ENCODE measurements at regions not wholly inside any gene's neighbourhood (a gene's known extent, or its start where the extent isn't known, plus 50 kb on each side); places are given as distances from the start of the nearest gene placed in this dataset.
A peak's percentile ranks its signal among the peaks of the same experiment; 100 is the strongest.

DNA sequence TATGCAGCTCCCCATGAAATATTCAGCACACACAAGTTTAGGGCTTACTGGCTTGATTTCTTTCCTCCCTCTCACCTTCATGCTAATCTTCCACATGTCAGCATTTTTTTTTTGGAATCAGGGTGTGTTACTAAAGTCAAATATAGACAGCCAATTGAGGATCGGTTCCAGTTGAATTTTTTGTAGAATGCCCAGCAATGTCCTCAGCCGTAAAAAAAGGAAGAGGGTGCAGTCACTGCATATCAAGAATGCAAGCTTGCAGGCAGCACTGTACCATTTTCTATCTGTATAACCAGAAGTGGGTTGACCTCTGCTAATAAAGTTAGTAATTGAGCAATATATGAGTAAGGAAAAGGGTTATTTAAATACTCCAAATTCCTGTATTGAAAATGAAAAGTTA is 51.4 kb upstream of the CHMP2B start:
- peak; percentile 34 for DNase-seq

DNA sequence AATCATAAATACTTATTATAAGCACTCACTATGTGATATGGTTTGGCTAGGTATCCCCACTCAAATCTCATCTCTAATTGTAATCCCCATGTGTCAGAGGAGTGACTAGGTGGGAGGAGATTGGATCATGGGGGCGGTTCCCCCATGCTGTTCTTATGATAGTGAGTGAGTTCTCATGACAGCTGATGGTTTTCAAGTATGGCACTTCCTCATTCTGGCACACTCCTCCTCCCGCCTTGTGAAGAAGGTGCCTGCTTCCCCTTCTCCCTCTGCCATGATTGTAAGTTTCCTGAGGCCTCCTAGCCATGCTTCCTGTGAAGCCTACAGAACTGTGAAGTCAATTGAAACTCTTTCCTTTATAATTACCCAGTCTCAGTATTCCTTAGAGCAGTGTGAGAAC is 53.3 kb upstream of the CHMP2B start:
- DNase-seq = no peak

DNA sequence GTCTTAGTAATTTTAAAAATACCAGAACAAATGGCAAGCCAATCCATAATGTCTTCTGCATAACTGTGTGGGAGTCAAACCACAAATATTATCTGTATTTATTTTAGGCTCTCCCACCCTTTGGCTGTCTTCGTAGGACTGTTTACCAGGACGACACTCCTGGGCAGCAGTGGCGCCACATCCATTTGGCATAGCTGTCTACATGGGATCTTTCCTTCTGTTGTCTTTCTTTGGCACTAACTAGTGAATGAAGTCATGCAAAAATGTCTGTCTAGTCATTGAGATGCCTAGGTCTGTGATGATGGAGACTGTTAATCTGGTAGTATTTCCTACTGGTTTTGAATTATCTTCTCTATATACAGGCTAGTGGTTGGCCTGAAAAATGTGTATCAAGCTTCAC is 54.0 kb upstream of the CHMP2B start:
- no peak for DNase-seq

DNA sequence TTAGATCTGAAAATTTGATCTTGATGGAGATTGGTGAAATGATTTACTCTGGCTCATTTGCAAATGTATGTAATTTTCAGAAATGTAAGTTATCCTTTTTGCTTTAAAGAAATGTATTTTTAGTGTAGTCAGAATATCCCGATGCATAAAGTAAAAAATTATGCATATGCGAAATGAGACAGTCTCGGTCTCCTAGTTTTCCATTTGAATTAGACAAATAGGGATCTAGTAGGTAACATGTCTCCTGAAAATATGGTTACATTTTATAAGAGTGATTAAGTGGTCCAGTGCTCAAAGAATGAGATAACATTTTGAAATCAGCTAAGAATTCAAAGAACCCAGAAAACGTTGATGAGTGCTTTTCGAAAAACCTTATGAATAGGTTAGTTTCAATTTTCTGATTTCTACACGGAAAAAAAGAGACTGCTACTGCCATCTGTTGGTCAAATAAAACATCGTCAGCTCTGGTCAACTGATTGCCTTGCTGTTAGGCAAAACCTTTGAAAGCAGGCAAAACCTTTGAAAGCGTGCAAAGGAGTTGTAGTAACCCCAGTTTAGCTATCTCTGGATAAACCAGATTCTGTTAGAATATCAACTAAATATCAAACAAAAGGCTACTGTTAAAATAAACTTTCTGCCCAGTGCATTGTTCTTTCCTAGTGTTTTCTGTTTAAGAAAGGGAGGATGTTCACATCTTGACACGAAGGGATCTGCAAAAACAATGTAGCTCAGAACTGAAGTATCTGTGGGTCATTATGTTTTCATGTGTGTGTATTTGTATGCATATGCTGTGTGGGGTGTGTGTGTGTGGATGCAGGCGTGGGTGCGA is 59.3 kb upstream of the CHMP2B start:
- peak; percentile 39 for DNase-seq

DNA sequence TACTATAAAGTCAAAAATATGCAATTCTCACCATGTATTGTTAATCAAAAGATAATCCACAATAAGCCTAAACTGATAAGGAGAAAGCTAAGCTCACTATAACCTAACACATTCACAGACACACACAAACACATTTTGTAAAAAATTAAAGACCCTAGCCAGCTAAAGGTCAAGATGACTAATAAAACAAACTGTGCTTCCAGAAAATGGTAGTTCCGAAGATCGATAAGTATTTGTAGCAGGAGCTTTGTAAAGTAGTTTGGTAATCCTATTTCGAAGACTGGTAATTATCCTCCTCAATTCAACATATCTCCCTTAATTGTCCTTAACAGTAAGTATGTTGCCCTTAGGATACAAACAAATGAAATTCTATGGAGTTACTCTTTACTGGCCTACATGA is 62.9 kb upstream of the CHMP2B start:
- no peak for DNase-seq

- no peak for DNase-seq
These were observed 65.3 kb upstream of the CHMP2B start for GRCh38 chr3:87161851-87162250.

DNA sequence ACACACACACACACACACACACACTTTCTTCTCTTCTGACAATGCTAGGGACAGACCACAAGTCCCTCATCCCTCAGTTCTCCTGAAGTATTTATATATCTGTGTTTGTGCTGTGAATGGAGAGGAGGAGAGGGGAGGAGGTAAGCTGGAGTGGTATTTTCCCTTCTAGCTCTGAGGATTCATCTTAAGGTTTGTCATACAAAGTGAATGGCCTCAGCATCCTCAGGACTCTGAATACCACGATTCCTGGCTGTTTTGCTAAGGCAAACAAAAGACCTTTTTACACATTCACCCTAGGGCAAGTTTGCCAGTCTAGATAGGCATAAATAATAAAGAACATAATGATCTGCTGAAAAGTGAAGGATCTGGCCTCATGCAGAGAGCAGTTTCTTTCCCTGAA is 65.7 kb upstream of the CHMP2B start:
- no peak for DNase-seq

DNA sequence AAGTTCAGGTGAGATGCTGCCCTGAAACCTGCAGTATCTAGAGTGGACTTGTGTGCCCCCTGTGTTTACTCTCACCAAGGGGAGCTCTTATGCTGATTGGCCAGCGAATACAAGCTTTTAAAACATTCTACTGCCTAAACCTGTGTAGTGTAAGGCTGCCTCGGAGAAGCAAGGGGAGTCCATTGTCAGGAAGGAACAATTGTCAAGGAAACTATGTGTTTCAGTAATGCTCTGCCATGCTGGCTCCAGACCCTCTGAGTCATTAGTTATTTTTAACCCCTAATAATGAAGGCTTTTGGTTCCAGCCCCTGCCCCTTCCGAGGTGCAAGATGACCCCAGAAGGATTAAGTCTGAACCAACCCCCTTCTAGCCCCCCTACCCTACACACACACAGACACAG is 66.1 kb upstream of the CHMP2B start:
- no peak for DNase-seq

DNA sequence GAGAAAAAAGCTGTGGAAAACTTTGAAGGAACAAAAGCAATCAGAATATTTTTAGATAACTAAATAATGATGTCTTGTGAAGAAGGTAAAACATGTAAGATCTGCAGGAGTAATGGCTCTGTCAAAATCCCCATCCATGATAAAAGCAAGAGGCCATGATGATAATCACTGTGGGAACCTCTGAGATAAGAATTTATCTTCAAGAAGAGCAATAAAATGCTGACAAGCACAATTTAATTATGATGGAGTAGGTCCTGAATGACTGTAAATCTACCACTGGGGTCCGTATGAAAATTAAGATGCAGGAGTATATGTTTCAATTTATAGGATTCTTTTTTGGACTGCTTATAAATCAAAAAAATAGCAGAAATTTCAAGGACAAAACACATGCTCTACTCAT is 68.3 kb upstream of the CHMP2B start:
- no peak for DNase-seq

DNA sequence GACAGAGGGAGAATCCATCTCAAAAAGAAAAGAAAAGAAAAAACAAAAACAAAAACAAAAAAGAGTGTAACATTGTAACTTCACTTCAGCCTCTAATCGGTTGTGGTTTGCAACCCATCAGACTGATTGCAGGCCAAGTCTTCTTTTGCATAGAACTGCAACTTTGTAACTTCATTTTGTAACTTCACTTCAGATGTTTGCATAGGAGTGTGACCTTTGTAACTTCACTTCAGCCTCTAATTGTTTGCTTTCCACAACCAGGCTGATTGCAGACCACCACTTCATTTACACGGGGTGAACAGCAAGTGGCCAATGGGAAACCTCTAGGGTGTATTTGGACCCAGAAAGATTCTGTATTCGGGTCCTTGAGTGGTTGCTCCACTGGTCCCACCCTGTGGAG is 79.1 kb upstream of the CHMP2B start:
- no peak for DNase-seq

- no peak for DNase-seq
These were observed 79.5 kb upstream of the CHMP2B start for GRCh38 chr3:87147562-87147961.

DNA sequence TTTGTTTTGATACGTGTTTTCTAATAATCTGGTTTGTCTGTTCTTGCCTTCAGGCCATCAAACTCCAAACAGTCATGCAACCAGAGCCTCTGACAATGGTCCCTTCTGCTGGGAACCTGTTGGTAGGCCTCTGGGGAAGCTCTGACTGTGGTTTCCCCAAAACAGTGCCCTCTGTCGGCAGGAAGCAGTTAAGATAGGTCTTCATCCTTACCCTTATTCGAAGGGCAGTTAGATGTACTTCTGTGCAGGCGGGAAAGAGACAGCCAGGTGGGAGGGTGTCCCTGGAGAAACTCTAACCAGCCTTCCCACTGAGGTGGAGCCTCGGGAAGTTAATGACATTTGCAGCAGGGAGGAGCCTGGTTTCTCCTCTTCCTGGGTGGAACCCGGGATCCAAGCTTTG is 81.6 kb upstream of the CHMP2B start:
- DNase-seq = no peak

- DNase-seq = peak; percentile 21
These were observed 91.0 kb upstream of the CHMP2B start for GRCh38 chr3:87136066-87136596.

- no peak for DNase-seq
These were observed 91.7 kb upstream of the CHMP2B start for GRCh38 chr3:87135412-87135811.

DNA sequence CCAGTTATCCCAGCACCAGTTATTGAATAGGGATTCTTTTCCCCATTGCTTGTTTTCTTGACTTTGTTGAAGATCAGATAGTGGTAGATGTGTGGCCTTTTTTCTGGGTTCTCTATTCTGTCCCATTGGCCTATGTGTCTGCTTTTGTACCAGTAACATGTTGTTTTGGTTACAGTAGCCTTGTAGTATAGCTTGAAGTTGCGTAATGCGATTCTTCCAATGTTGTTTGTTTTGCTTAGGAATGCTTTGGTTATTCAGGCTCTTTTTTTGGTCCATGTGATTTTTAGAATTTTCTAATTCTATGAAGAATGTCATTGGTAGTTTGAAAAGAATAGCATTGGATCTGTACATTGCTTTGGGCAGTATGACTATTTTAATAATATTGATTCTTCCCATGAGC is 94.3 kb upstream of the CHMP2B start:
- DNase-seq = no peak

GRCh38 chr3:87128006-87128405 is 99.1 kb upstream of the CHMP2B start:
- no peak for DNase-seq

DNA sequence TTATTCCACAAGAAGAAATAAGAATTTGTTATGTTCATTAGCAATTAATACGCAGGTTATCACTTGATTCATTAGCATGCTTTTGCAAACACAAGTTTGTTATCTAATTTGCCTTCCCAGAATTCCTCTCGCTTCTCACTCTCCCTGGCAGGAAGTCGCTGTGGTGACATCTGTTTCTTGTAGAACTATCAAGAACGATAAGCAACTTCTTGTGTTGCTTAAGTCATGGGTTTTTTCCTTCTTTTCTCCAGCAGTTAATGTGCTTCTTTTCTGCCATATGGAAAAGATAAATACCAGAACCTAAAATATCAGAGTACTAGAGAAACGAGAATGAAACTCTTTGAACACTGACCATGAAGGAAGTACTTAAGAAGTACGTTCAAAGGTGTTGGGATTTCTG is 99.8 kb upstream of the CHMP2B start:
- DNase-seq = no peak

GRCh38 chr3:87126321-87126720 is 100.8 kb upstream of the CHMP2B start:
- DNase-seq = no peak

DNA sequence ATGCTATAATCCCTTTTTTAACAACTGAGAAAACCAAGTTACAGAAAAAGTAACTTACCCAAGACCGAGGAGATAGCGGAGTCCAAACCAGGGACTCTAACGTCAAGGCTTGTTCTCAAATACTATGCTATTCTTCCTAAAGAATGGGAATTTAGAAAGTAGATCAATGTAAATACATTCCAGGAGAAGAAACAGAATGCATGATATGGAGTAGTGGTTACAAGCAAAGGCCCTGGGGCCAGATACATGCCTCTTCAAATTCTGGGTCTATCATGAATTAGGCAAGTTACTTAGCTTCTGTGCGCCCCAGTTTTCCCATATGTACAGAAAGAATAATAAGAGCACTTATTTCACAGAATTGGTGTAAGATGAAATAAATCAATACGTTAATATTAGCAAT is 102.0 kb upstream of the CHMP2B start:
- DNase-seq = no peak

GRCh38 chr3:87122766-87123165 is 104.3 kb upstream of the CHMP2B start:
- DNase-seq = no peak

GRCh38 chr3:87121856-87122255 is 105.3 kb upstream of the CHMP2B start:
- DNase-seq = no peak

DNA sequence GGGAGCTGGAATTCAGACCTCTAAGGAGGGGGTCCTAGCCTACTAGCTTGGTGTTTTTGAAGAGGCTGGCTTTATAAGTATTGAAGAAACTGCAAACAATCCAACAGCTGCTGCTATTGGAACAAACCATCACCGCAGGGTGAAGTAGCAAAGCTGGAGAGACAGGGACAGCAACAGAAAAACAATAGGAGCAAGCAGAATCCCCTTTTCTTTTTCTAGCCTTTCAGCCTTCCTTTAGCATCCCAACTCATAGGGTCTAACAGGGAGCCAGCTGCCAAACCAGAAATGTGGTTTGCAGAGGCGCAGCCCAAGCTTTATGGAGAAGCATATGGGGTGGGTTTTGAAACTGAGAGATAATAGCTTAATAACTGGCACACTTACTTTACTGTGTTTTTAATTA is 106.2 kb upstream of the CHMP2B start:
- peak; percentile 86 for DNase-seq

DNA sequence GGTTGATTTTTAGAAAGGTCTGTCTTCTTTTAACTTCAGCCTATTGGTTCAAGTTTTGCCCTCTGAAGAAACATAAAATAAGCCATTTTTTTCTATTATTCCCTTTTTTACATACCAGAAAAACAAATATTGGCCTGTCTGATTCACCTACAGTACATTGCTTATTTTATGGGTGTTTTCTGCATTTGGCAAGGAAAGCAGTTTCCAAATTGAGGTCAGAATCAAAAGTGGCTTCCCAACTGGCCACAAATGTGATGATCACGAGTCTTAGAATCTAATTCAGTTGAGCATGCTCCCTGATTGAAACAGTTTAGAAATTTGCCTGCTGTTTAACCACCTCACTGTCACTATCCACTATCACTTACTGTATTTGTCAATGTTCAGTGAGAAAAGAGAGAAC is 106.9 kb upstream of the CHMP2B start:
- no peak for DNase-seq

- DNase-seq = no peak
These were observed 117.6 kb upstream of the CHMP2B start for GRCh38 chr3:87109465-87109864.
